ENCODE measurements at regions not wholly inside any gene's neighbourhood (a gene's known extent, or its start where the extent isn't known, plus 50 kb on each side); places are given as distances from the start of the nearest gene placed in this dataset.
"Not testable (repeated sequence)": the region's sequence is repeated elsewhere in the genome, so short reads cannot be mapped to it uniquely, and the experiment has no call there.

GRCh38 chr10:44258019-44258418 lies 126.9 kb downstream of the CXCL12 start:
- no peak overlapping the region for H3K4me3 ChIP-seq (ENCODE audit: low read depth, low read length)
- DNase-seq (ENCODE audit: extremely low spot score), result no peak
- 85% methylated on average over 3 of the region's 3 CpGs for WGBS
- H3K4me1 ChIP-seq (ENCODE audit: insufficient read depth), result no peaks in the 10 kb centered on the region
- H3K36me3 ChIP-seq (ENCODE audit: insufficient read depth), result no peaks in the 10 kb centered on the region
- no peak overlapping the region for H3K27ac ChIP-seq (ENCODE audit: low read depth)

GRCh38 chr10:44253769-44254462 lies 131.0 kb downstream of the CXCL12 start:
- whole genome bisulfite sequencing, result 16% methylated on average over 5 of the region's 5 CpGs
- no peak overlapping the region for H3K27ac ChIP-seq (ENCODE audit: low read depth)
- no peak for DNase-seq (ENCODE audit: extremely low spot score)

GRCh38 chr10:44252631-44253030 lies 132.3 kb downstream of the CXCL12 start:
- H3K4me1 ChIP-seq (ENCODE audit: insufficient read depth); H3K4me3 ChIP-seq (ENCODE audit: low read depth, low read length); H3K36me3 ChIP-seq (ENCODE audit: insufficient read depth); H3K27ac ChIP-seq (ENCODE audit: low read depth); DNase-seq (ENCODE audit: extremely low spot score): not testable (repeated sequence)
- WGBS, result 97% methylated on average over 3 of the region's 3 CpGs

More at GRCh38 chr10:44253769-44254462, 131.0 kb downstream of the CXCL12 start:
- H3K36me3 ChIP-seq (ENCODE audit: insufficient read depth), result no peaks in the 10 kb centered on the region
- no peaks in the 10 kb centered on the region for H3K4me1 ChIP-seq (ENCODE audit: insufficient read depth)
- H3K4me3 ChIP-seq (ENCODE audit: low read depth, low read length), result no peak overlapping the region

GRCh38 chr10:44249933-44250332 lies 135.0 kb downstream of the CXCL12 start:
- H3K27ac ChIP-seq (ENCODE audit: low read depth); H3K36me3 ChIP-seq (ENCODE audit: insufficient read depth); DNase-seq (ENCODE audit: extremely low spot score); H3K4me3 ChIP-seq (ENCODE audit: low read depth, low read length); H3K4me1 ChIP-seq (ENCODE audit: insufficient read depth): not testable (repeated sequence)
- WGBS, result 94% methylated on average over 7 of the region's 7 CpGs

GRCh38 chr10:44249490-44249889 lies 135.4 kb downstream of the CXCL12 start:
- DNase-seq (ENCODE audit: extremely low spot score), result no peak
- no peaks in the 10 kb centered on the region for H3K4me1 ChIP-seq (ENCODE audit: insufficient read depth)
- WGBS, result 84% methylated on average over 11 of the region's 11 CpGs
- H3K4me3 ChIP-seq (ENCODE audit: low read depth, low read length), result no peak overlapping the region
- no peaks in the 10 kb centered on the region for H3K36me3 ChIP-seq (ENCODE audit: insufficient read depth)
- H3K27ac ChIP-seq (ENCODE audit: low read depth), result no peak overlapping the region

- H3K4me3 ChIP-seq (ENCODE audit: low read depth, low read length); DNase-seq (ENCODE audit: extremely low spot score); H3K4me1 ChIP-seq (ENCODE audit: insufficient read depth); H3K36me3 ChIP-seq (ENCODE audit: insufficient read depth); H3K27ac ChIP-seq (ENCODE audit: low read depth): not testable (repeated sequence)
Observed at GRCh38 chr10:44246700-44247099, 138.2 kb downstream of the CXCL12 start.

- DNase-seq (ENCODE audit: extremely low spot score); H3K4me1 ChIP-seq (ENCODE audit: insufficient read depth); H3K4me3 ChIP-seq (ENCODE audit: low read depth, low read length); H3K36me3 ChIP-seq (ENCODE audit: insufficient read depth); H3K27ac ChIP-seq (ENCODE audit: low read depth): not testable (repeated sequence)
- 78% methylated on average over 2 of the region's 2 CpGs for WGBS
Observed at GRCh38 chr10:44246287-44246686, 138.6 kb downstream of the CXCL12 start.

- Histone ChIP-seq H3K36me3 (ENCODE audit: insufficient read depth) (no peaks in the 10 kb centered on the region), H3K4me1 (ENCODE audit: insufficient read depth) (no peaks in the 10 kb centered on the region), H3K27ac (ENCODE audit: low read depth) (no peak overlapping the region), H3K4me3 (ENCODE audit: low read depth, low read length) (no peak overlapping the region)
- 73% methylated on average over 1 of the region's 1 CpG for WGBS
- DNase-seq (ENCODE audit: extremely low spot score), result no peak
Observed at GRCh38 chr10:44245601-44245938, 139.3 kb downstream of the CXCL12 start.

- Histone ChIP-seq H3K36me3 (ENCODE audit: insufficient read depth) (no peaks in the 10 kb centered on the region), H3K4me1 (ENCODE audit: insufficient read depth) (no peaks in the 10 kb centered on the region), H3K27ac (ENCODE audit: low read depth) (no peak overlapping the region), H3K4me3 (ENCODE audit: low read depth, low read length) (no peak overlapping the region)
- 91% methylated on average over 9 of the region's 9 CpGs for WGBS
- DNase-seq (ENCODE audit: extremely low spot score), result no peak
Observed at GRCh38 chr10:44244745-44245600, 139.9 kb downstream of the CXCL12 start.

- Histone ChIP-seq H3K27ac (ENCODE audit: low read depth) (no peak overlapping the region), H3K36me3 (ENCODE audit: insufficient read depth) (no peaks in the 10 kb centered on the region), H3K4me1 (ENCODE audit: insufficient read depth) (no peaks in the 10 kb centered on the region), H3K4me3 (ENCODE audit: low read depth, low read length) (no peak overlapping the region)
- DNase-seq (ENCODE audit: extremely low spot score), result no peak
- WGBS, result 87% methylated on average over 7 of the region's 7 CpGs
Observed at GRCh38 chr10:44243851-44244510, 140.9 kb downstream of the CXCL12 start.

GRCh38 chr10:44242826-44243225 lies 142.1 kb downstream of the CXCL12 start:
- DNase-seq (ENCODE audit: extremely low spot score), result no peak

GRCh38 chr10:44242091-44242490 lies 142.8 kb downstream of the CXCL12 start:
- no peaks in the 10 kb centered on the region for H3K4me1 ChIP-seq (ENCODE audit: insufficient read depth)
- no peak for DNase-seq (ENCODE audit: extremely low spot score)
- no peak overlapping the region for H3K4me3 ChIP-seq (ENCODE audit: low read depth, low read length)
- 88% methylated on average over 2 of the region's 2 CpGs for WGBS
- no peak overlapping the region for H3K27ac ChIP-seq (ENCODE audit: low read depth)
- H3K36me3 ChIP-seq (ENCODE audit: insufficient read depth), result no peaks in the 10 kb centered on the region

More at GRCh38 chr10:44242826-44243225, 142.1 kb downstream of the CXCL12 start:
- Histone ChIP-seq H3K36me3 (ENCODE audit: insufficient read depth) (no peaks in the 10 kb centered on the region), H3K4me1 (ENCODE audit: insufficient read depth) (no peaks in the 10 kb centered on the region), H3K27ac (ENCODE audit: low read depth) (no peak overlapping the region), H3K4me3 (ENCODE audit: low read depth, low read length) (no peak overlapping the region)
- 88% methylated on average over 3 of the region's 3 CpGs for WGBS

- no peak for DNase-seq (ENCODE audit: extremely low spot score)
- no peaks in the 10 kb centered on the region for H3K36me3 ChIP-seq (ENCODE audit: insufficient read depth)
- 90% methylated on average over 6 of the region's 6 CpGs for WGBS
- no peak overlapping the region for H3K4me3 ChIP-seq (ENCODE audit: low read depth, low read length)
- no peak overlapping the region for H3K27ac ChIP-seq (ENCODE audit: low read depth)
- H3K4me1 ChIP-seq (ENCODE audit: insufficient read depth), result no peaks in the 10 kb centered on the region
Observed at GRCh38 chr10:44240584-44241205, 144.2 kb downstream of the CXCL12 start.
